ENCODE measurements at regions not wholly inside any gene's neighbourhood (a gene's known extent, or its start where the extent isn't known, plus 50 kb on each side); places are given as distances from the start of the nearest gene placed in this dataset.

- no peak for TF ChIP-seq POLR2AphosphoS5 (IDR thresholded peaks at IDR 0.05; ENCODE audit: low read depth, low read length)
- no peak for TF ChIP-seq SIN3A (IDR thresholded peaks at IDR 0.05; ENCODE audit: borderline replicate concordance, insufficient read depth, low read length)
Observed at GRCh38 chr4:43113196-43113595, 220.7 kb downstream of the GRXCR1 start.
